Muscle of leg (tissue), 3 donors: ENCODE measurements at regions not wholly inside any gene's neighbourhood (a gene's known extent, or its start where the extent isn't known, plus 50 kb on each side); places are given as distances from the start of the nearest gene placed in this dataset.
A peak's percentile ranks its signal among the peaks of the same experiment; 100 is the strongest.

Experiments used
- DNase-seq: peaks from one replicate; pipeline ENCODE4 v3.0.0; 2013
- H3K27ac ChIP-seq: one replicate; pipeline ENCODE4 v1.5.1; 2013; ENCODE audit warnings: mild to moderate bottlenecking, low read length, control low read depth
- H3K27me3 ChIP-seq: one replicate; pipeline ENCODE4 v1.6.1; 2013; ENCODE audit warnings: low read length; ENCODE audit not compliant: control insufficient read depth, insufficient read depth
- H3K36me3 ChIP-seq: one replicate; pipeline ENCODE4 v1.6.1; 2013; ENCODE audit warnings: low read length; ENCODE audit not compliant: control insufficient read depth, insufficient read depth
- H3K4me1 ChIP-seq: one replicate; pipeline ENCODE4 v1.6.1; 2013; ENCODE audit warnings: low read length; ENCODE audit not compliant: control insufficient read depth, insufficient read depth
- H3K4me3 ChIP-seq: one replicate; pipeline ENCODE4 v1.5.1; 2013; ENCODE audit warnings: low read length, control low read depth
- H3K9me3 ChIP-seq: replicated peaks from 2 replicates; pipeline ENCODE4 v1.6.1; 2013; ENCODE audit warnings: low read depth, low read length; ENCODE audit not compliant: control insufficient read depth
- WGBS: methylation state at CpG from one replicate; pipeline ENCODE4 v1.1.5; 2013; ENCODE audit warnings: missing lambda C conversion rate; ENCODE audit not compliant: insufficient coverage; 5-methylcytosine and 5-hydroxymethylcytosine counted together

GRCh38 chr1:59032228-59032627 is 248.4 kb upstream of the JUN start:
- whole genome bisulfite sequencing: no CpG with 5 or more reads among the region's 2 CpGs
- Histone ChIP-seq H3K4me3 (no peak overlapping the region), H3K27ac (no peak overlapping the region), H3K9me3 (no peaks in the 10 kb centered on the region), H3K4me1 (no peaks in the 10 kb centered on the region), H3K36me3 (no peaks in the 10 kb centered on the region), H3K27me3 (no peaks in the 10 kb centered on the region)
- DNase-seq: no peak

GRCh38 chr1:59033761-59034160 is 249.9 kb upstream of the JUN start:
- Histone ChIP-seq H3K27ac (no peak overlapping the region), H3K36me3 (no peaks in the 10 kb centered on the region), H3K9me3 (no peaks in the 10 kb centered on the region), H3K4me1 (no peaks in the 10 kb centered on the region), H3K4me3 (no peak overlapping the region), H3K27me3 (no peaks in the 10 kb centered on the region)
- no peak for DNase-seq
- WGBS: 59% methylated on average over 2 of the region's 4 CpGs

- Histone ChIP-seq H3K27ac (no peak overlapping the region), H3K36me3 (no peaks in the 10 kb centered on the region), H3K9me3 (no peaks in the 10 kb centered on the region), H3K4me3 (no peak overlapping the region), H3K27me3 (no peaks in the 10 kb centered on the region), H3K4me1 (no peaks in the 10 kb centered on the region)
- 36% methylated on average over 2 of the region's 10 CpGs for WGBS
- DNase-seq: no peak
These were observed 251.1 kb upstream of the JUN start for GRCh38 chr1:59034925-59035324.

DNA sequence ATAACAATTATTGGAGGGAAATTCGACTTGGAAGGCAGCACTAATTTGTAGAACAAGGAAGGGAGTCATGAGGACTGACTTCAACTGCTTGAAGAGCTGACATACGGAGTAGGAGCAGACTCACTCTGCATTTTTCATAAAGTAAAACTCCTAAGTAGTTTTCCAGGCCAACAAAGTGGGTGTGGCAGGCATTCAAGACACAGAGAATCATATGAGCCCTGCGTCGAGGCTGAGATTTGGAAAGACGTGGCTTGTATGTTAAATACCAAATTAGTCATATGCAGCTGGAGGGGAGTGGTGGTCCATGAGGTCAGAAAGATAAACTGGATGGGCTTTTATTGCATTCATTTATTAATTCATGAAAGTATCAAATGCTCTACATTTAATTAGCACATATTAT is 255.7 kb upstream of the JUN start:
- WGBS: 18% methylated on average over 3 of the region's 5 CpGs
- no peaks in the 10 kb centered on the region for H3K36me3 ChIP-seq
- DNase-seq: peak; percentile 41
- no peak overlapping the region for H3K4me3 ChIP-seq
- H3K27me3 ChIP-seq: no peaks in the 10 kb centered on the region
- no peak overlapping the region for H3K27ac ChIP-seq
- H3K4me1 ChIP-seq: no peaks in the 10 kb centered on the region
- no peaks in the 10 kb centered on the region for H3K9me3 ChIP-seq

GRCh38 chr1:59040486-59040885 is 256.4 kb upstream of the FGGY start:
- DNase-seq: no peak
- H3K36me3 ChIP-seq: no peaks in the 10 kb centered on the region
- H3K27ac ChIP-seq: no peak overlapping the region
- H3K4me1 ChIP-seq: no peaks in the 10 kb centered on the region
- H3K4me3 ChIP-seq: no peak overlapping the region
- H3K9me3 ChIP-seq: no peaks in the 10 kb centered on the region
- no CpG with 5 or more reads among the region's 2 CpGs for WGBS
- no peaks in the 10 kb centered on the region for H3K27me3 ChIP-seq

DNA sequence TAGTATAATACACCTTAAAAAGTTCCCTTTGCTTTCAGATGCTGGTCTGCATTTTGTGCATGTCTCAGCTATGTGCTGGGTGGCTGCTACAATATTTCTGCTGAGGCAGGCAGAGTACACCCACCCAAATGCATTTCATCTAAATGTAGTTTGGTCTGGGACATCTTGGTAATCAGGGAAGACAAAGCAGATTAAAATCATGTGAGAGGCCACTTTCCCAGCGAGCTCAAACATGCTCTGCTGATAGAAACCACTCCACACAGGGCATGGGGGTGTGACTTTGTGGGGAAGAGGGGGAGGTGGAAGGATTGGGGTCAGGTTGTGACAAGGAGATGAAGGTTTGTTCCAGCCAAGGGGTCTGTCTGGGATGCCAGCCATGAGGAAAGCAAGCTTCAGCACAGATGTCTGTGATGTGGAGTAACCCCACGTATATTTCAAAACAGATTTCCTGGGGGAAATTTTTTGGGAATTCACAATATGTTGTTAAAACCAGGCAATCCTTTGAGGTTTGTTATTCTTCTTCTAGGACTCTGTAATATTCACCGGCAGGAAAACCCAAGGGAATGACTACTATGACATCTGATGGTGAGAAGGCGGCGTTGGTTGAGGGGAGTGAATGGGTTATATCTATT is 255.1 kb upstream of the FGGY start:
- no peaks in the 10 kb centered on the region for H3K36me3 ChIP-seq
- DNase-seq: no peak
- H3K4me3 ChIP-seq: no peak overlapping the region
- WGBS: no CpG with 5 or more reads among the region's 5 CpGs
- peaks cover under 1% of the 10 kb centered on the region for H3K4me1 ChIP-seq
- H3K9me3 ChIP-seq: no peaks in the 10 kb centered on the region
- H3K27me3 ChIP-seq: no peaks in the 10 kb centered on the region
- no peak overlapping the region for H3K27ac ChIP-seq

DNA sequence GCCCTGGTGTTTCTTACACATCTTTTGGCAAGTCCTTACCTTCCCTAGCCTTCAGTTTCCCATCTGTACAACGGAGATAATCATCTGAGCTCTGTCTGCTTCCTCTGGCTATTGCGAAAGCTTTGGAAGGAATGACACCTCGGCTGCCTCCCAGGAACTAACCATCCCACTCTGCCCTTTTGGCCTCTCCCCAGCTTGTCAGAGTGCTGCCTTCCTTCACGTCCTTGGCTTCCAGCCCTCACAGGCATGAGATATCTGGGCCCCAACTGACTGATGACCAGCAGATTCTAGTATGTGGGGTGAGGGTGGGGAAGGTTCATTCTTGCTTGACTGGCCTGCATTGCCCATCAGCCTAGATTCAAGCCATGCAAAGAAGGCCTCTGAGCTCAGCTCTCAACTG is 253.1 kb upstream of the FGGY start:
- H3K27me3 ChIP-seq: no peaks in the 10 kb centered on the region
- no peaks in the 10 kb centered on the region for H3K9me3 ChIP-seq
- H3K36me3 ChIP-seq: no peaks in the 10 kb centered on the region
- no peak overlapping the region for H3K4me3 ChIP-seq
- H3K4me1 ChIP-seq: peaks cover 3% of the 10 kb centered on the region
- DNase-seq: peak; percentile 52
- 33% methylated on average over 2 of the region's 4 CpGs for WGBS
- H3K27ac ChIP-seq: no peak overlapping the region

GRCh38 chr1:59044535-59045121 is 252.3 kb upstream of the FGGY start:
- Histone ChIP-seq H3K4me3 (no peak overlapping the region), H3K27ac (no peak overlapping the region), H3K27me3 (no peaks in the 10 kb centered on the region), H3K4me1 (peaks cover 3% of the 10 kb centered on the region), H3K36me3 (no peaks in the 10 kb centered on the region), H3K9me3 (no peaks in the 10 kb centered on the region)
- no peak for DNase-seq
- 93% methylated on average over 1 of the region's 2 CpGs for WGBS

GRCh38 chr1:59045137-59045536 is 251.8 kb upstream of the FGGY start:
- peaks cover 3% of the 10 kb centered on the region for H3K4me1 ChIP-seq
- no CpG with 5 or more reads among the region's 3 CpGs for WGBS
- no peak for DNase-seq

GRCh38 chr1:59045636-59046035 is 251.3 kb upstream of the FGGY start:
- peaks cover 3% of the 10 kb centered on the region for H3K4me1 ChIP-seq
- H3K27ac ChIP-seq: no peak overlapping the region
- H3K9me3 ChIP-seq: no peaks in the 10 kb centered on the region
- no peak overlapping the region for H3K4me3 ChIP-seq
- DNase-seq: no peak
- 91% methylated on average over 5 of the region's 5 CpGs for WGBS
- H3K27me3 ChIP-seq: no peaks in the 10 kb centered on the region
- no peaks in the 10 kb centered on the region for H3K36me3 ChIP-seq

More at GRCh38 chr1:59045137-59045536, 251.8 kb upstream of the FGGY start:
- Histone ChIP-seq H3K4me3 (no peak overlapping the region), H3K27ac (no peak overlapping the region), H3K27me3 (no peaks in the 10 kb centered on the region), H3K9me3 (no peaks in the 10 kb centered on the region), H3K36me3 (no peaks in the 10 kb centered on the region)

DNA sequence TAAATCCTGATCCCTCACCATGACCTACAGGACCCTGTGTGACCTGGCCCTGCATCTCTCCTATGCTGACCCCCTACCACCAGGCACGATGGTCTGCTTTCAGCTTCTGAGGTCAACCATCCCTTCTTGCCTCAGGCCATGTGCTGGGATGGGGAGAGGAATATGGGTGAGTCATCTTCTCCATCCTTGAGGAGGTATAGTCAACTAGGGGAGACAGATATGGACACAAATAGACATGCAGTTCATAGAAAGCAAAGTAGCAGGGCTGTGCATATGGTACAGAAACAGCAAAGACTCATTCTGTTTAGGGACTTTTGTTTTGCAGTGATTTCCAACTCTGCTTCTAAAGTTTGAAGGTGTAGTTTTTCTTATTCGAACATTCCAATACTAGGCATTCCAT is 250.8 kb upstream of the FGGY start:
- H3K9me3 ChIP-seq: no peaks in the 10 kb centered on the region
- H3K4me1 ChIP-seq: peaks cover 3% of the 10 kb centered on the region
- no peak for DNase-seq
- H3K36me3 ChIP-seq: no peaks in the 10 kb centered on the region
- H3K27ac ChIP-seq: no peak overlapping the region
- no peak overlapping the region for H3K4me3 ChIP-seq
- WGBS: no CpG with 5 or more reads among the region's 2 CpGs
- H3K27me3 ChIP-seq: no peaks in the 10 kb centered on the region
